Liver (tissue), 3 donors: ENCODE measurements at regions not wholly inside any gene's neighbourhood (a gene's known extent, or its start where the extent isn't known, plus 50 kb on each side); places are given as distances from the start of the nearest gene placed in this dataset.

Experiments used
- FOXA2 ChIP-seq: IDR thresholded peaks from 2 replicates; pipeline ENCODE4 v1.6.1; 2016; ENCODE audit warnings: antibody characterized with exemption
- GABPA ChIP-seq, 2 donors: IDR thresholded peaks in 1 of 2; conservative IDR thresholded peaks in 1 of 2; 2 replicates each; pipeline ENCODE4 v1.6.1; 2016; ENCODE audit warnings: antibody characterized with exemption in 2 of 2, mild to moderate bottlenecking in 1 of 2, moderate library complexity in 1 of 2
- JUND ChIP-seq, 2 donors: IDR thresholded peaks; 2 replicates each; pipeline ENCODE4 v1.6.1; 2016; ENCODE audit warnings: antibody characterized with exemption in 2 of 2
- RXRA ChIP-seq, 2 donors: IDR thresholded peaks; 2 replicates each; pipeline ENCODE4 v1.6.1; 2017 to 2018; ENCODE audit warnings: antibody characterized with exemption in 2 of 2, mild to moderate bottlenecking in 1 of 2
- SP1 ChIP-seq: IDR thresholded peaks from 2 replicates; pipeline ENCODE4 v1.6.1; 2018; ENCODE audit warnings: antibody characterized with exemption, mild to moderate bottlenecking
- YY1 ChIP-seq: IDR thresholded peaks from 2 replicates; pipeline ENCODE4 v1.6.1; 2016; ENCODE audit warnings: antibody characterized with exemption, mild to moderate bottlenecking
- TF ChIP-seq, protein P1 (sequence below): fragments of 150-350 bp; IDR thresholded peaks from 2 replicates; pipeline ENCODE4 v1.5.1; 2017; ENCODE audit warnings: improper control_type of control experiment, low read depth, low read length; ENCODE audit not compliant: missing input control
- TF ChIP-seq, protein P2 (sequence below): IDR thresholded peaks from 2 replicates; pipeline ENCODE4 v1.6.1; 2016; ENCODE audit warnings: antibody characterized with exemption, mild to moderate bottlenecking
- TF ChIP-seq, protein P3 (sequence below): IDR thresholded peaks from 2 replicates; pipeline ENCODE4 v1.6.1; 2016; ENCODE audit warnings: antibody characterized with exemption
- TF ChIP-seq, protein P4 (sequence below): IDR thresholded peaks from 2 replicates; pipeline ENCODE4 v1.6.1; 2016; ENCODE audit warnings: antibody characterized with exemption
- donor health status: healthy.
- donor health status: healthy.

DNA sequence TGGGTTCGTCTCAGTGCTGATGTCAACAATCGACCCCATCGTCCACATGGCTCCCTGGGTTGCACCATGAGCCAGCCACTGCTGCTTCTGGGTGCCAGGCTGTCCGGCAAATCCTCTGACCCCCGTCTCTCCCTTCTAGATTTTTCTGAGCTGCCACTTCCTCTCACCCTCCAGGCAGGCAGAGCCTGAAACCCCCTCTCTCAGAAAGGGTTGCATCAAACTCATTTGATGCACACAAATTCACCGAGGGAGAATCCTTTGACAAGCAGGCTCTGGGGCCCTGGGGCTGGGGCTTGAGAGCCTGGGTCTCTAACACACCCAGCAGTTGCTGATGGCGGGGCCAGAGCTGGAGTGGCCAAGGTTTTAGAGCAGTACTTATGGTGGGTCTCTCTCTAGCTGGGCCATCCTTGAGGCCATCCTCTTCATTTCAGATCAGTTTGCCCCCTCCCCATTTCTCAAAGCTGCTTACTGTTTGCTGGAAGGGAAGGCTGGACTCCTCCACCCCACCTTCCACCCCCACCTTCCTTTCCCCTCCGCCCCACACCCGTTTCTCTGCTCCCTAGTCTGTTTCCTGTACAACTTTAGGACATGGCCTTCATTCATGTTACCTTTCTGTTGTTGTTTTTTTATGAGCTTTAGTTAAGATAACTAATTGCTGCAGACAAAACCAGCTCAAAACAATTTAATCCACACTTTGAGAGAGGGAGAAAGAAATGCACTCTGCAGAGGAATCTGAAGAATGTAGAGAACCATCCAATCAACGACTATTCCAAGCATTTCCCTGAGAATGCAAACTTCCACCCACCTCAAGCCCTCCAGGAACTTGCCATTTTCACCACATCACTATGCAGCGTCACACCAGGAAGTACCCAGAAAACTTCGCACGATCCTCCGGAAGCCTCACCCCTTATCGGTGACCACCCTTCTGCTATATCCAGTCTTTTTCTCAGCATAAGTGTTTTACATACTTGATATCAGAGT lies 69.5 kb downstream of the ARL4C start:
- TF ChIP-seq, protein P1, sequence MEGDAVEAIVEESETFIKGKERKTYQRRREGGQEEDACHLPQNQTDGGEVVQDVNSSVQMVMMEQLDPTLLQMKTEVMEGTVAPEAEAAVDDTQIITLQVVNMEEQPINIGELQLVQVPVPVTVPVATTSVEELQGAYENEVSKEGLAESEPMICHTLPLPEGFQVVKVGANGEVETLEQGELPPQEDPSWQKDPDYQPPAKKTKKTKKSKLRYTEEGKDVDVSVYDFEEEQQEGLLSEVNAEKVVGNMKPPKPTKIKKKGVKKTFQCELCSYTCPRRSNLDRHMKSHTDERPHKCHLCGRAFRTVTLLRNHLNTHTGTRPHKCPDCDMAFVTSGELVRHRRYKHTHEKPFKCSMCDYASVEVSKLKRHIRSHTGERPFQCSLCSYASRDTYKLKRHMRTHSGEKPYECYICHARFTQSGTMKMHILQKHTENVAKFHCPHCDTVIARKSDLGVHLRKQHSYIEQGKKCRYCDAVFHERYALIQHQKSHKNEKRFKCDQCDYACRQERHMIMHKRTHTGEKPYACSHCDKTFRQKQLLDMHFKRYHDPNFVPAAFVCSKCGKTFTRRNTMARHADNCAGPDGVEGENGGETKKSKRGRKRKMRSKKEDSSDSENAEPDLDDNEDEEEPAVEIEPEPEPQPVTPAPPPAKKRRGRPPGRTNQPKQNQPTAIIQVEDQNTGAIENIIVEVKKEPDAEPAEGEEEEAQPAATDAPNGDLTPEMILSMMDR, result no peak
- TF ChIP-seq, protein P2, sequence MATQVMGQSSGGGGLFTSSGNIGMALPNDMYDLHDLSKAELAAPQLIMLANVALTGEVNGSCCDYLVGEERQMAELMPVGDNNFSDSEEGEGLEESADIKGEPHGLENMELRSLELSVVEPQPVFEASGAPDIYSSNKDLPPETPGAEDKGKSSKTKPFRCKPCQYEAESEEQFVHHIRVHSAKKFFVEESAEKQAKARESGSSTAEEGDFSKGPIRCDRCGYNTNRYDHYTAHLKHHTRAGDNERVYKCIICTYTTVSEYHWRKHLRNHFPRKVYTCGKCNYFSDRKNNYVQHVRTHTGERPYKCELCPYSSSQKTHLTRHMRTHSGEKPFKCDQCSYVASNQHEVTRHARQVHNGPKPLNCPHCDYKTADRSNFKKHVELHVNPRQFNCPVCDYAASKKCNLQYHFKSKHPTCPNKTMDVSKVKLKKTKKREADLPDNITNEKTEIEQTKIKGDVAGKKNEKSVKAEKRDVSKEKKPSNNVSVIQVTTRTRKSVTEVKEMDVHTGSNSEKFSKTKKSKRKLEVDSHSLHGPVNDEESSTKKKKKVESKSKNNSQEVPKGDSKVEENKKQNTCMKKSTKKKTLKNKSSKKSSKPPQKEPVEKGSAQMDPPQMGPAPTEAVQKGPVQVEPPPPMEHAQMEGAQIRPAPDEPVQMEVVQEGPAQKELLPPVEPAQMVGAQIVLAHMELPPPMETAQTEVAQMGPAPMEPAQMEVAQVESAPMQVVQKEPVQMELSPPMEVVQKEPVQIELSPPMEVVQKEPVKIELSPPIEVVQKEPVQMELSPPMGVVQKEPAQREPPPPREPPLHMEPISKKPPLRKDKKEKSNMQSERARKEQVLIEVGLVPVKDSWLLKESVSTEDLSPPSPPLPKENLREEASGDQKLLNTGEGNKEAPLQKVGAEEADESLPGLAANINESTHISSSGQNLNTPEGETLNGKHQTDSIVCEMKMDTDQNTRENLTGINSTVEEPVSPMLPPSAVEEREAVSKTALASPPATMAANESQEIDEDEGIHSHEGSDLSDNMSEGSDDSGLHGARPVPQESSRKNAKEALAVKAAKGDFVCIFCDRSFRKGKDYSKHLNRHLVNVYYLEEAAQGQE, result no peak
- TF ChIP-seq SP1 (no peak), GABPA (IDR thresholded peaks at IDR 0.05 in 1 of 2, conservative IDR thresholded peaks at IDR 0.05 in 1 of 2) (no peak), JUND (IDR thresholded peaks at IDR 0.05) (no peak), RXRA (IDR thresholded peaks at IDR 0.05) (no peak), YY1 (no peak), FOXA2 (no peak)
- TF ChIP-seq, protein P3, sequence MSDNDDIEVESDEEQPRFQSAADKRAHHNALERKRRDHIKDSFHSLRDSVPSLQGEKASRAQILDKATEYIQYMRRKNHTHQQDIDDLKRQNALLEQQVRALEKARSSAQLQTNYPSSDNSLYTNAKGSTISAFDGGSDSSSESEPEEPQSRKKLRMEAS, result no peak
- TF ChIP-seq, protein P4, sequence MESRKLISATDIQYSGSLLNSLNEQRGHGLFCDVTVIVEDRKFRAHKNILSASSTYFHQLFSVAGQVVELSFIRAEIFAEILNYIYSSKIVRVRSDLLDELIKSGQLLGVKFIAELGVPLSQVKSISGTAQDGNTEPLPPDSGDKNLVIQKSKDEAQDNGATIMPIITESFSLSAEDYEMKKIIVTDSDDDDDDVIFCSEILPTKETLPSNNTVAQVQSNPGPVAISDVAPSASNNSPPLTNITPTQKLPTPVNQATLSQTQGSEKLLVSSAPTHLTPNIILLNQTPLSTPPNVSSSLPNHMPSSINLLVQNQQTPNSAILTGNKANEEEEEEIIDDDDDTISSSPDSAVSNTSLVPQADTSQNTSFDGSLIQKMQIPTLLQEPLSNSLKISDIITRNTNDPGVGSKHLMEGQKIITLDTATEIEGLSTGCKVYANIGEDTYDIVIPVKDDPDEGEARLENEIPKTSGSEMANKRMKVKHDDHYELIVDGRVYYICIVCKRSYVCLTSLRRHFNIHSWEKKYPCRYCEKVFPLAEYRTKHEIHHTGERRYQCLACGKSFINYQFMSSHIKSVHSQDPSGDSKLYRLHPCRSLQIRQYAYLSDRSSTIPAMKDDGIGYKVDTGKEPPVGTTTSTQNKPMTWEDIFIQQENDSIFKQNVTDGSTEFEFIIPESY, result no peak
